Vagina (tissue), 2 donors: ENCODE measurements at regions not wholly inside any gene's neighbourhood (a gene's known extent, or its start where the extent isn't known, plus 50 kb on each side); places are given as distances from the start of the nearest gene placed in this dataset.

ENCODE experiments used
- POLR2A ChIP-seq, 2 donors: fragments of 450-650 bp; IDR thresholded peaks; one replicate each; pipeline ENCODE4 v1.6.1; 2017; ENCODE audit warnings: antibody characterized with exemption in 2 of 2, mild to moderate bottlenecking in 2 of 2, moderate library complexity in 2 of 2
- TF ChIP-seq, protein P1 (sequence below), 3 experiments: fragments of 450-650 bp in 2 of 3; fragments of 200-600 bp in 1 of 3; sonication (generic) in 1 of 3; IDR thresholded peaks; one replicate each; pipeline ENCODE4 v1.5.1; 2017 to 2019; ENCODE audit warnings: antibody characterized with exemption in 3 of 3, mild to moderate bottlenecking in 2 of 3, moderate library complexity in 2 of 3

DNA sequence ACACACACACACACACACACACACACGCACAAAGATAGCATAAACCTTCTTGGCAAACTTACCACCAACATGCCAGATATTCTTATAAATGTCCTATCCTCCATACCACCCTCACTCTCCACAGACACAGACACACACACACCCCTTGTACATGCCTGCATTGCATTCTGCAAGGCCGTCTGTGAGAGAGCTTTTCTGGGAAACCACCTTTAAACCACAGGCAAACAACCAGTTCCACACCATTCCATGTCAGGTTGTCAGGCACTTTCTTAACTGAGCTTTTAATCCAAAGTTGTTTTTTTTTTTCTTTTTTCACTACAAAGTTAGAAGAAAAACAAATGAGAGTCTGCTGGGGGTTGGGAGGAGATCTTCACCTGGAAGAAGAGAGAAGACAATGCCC, 221.1 kb downstream of the C1D start:
- TF ChIP-seq, protein P1, sequence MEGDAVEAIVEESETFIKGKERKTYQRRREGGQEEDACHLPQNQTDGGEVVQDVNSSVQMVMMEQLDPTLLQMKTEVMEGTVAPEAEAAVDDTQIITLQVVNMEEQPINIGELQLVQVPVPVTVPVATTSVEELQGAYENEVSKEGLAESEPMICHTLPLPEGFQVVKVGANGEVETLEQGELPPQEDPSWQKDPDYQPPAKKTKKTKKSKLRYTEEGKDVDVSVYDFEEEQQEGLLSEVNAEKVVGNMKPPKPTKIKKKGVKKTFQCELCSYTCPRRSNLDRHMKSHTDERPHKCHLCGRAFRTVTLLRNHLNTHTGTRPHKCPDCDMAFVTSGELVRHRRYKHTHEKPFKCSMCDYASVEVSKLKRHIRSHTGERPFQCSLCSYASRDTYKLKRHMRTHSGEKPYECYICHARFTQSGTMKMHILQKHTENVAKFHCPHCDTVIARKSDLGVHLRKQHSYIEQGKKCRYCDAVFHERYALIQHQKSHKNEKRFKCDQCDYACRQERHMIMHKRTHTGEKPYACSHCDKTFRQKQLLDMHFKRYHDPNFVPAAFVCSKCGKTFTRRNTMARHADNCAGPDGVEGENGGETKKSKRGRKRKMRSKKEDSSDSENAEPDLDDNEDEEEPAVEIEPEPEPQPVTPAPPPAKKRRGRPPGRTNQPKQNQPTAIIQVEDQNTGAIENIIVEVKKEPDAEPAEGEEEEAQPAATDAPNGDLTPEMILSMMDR (IDR thresholded peaks at IDR 0.05), result no peak
- no peak for TF ChIP-seq POLR2A (IDR thresholded peaks at IDR 0.05)
